WTC11 (cell line): ENCODE measurements at regions not wholly inside any gene's neighbourhood (a gene's known extent, or its start where the extent isn't known, plus 50 kb on each side); places are given as distances from the start of the nearest gene placed in this dataset.

Experiments used
- ATAC-seq: fragments of 200-7000 bp; cut with Tn5 transposase; 2 replicates; pipeline ENCODE4 v1.10.0; 2021; ENCODE audit warnings: mild to moderate bottlenecking, moderate library complexity
- CTCF ChIA-PET: fragments of 300-600 bp; sonication (Branson Sonifier 250); formaldehyde crosslinking; loops from one replicate; lab custom pipeline; 2021; ENCODE audit warnings: antibody characterized with exemption; lab: Charles Lee
- POLR2A ChIA-PET: fragments of 350-600 bp; sonication (Branson Sonifier 250); formaldehyde crosslinking; loops from one replicate; lab custom pipeline; 2021; ENCODE audit warnings: antibody characterized with exemption; lab: Charles Lee
- DNase-seq: peaks from one replicate; pipeline ENCODE4 v3.0.0; 2021; ENCODE audit warnings: low spot score
- H3K27ac Mint-ChIP-seq: 2 replicates; pipeline ENCODE4 v1.8.0; 2021; ENCODE audit warnings: mixed read lengths
- H3K27me3 Mint-ChIP-seq: 2 replicates; pipeline ENCODE4 v1.8.0; 2021; ENCODE audit warnings: low read depth, mild to moderate bottlenecking, moderate library complexity, mixed read lengths
- H3K36me3 Mint-ChIP-seq: 2 replicates; pipeline ENCODE4 v1.8.0; 2021; ENCODE audit warnings: mixed read lengths
- H3K4me1 Mint-ChIP-seq: 2 replicates; pipeline ENCODE4 v1.8.0; 2022; ENCODE audit warnings: mixed read lengths
- H3K4me3 Mint-ChIP-seq: 2 replicates; pipeline ENCODE4 v1.8.0; 2021; ENCODE audit warnings: mild to moderate bottlenecking, moderate library complexity, mixed read lengths
- H3K9me3 Mint-ChIP-seq: 2 replicates; pipeline ENCODE4 v1.8.0; 2021; ENCODE audit warnings: mixed read lengths
- CDX4 ChIP-seq: fragments of 250-450 bp; sonication (Bioruptor Pico); IDR thresholded peaks from 2 replicates; pipeline ENCODE4 v1.9.0; 2021; ENCODE audit warnings: moderate library complexity, mild to moderate bottlenecking, inconsistent platforms, borderline replicate concordance
- CREB1 ChIP-seq: sonication (generic); formaldehyde crosslinking; IDR thresholded peaks from 2 replicates; pipeline ENCODE4 v1.8.0; 2023; ENCODE audit warnings: mild to moderate bottlenecking, missing genetic modification reagents
- MYBL2 ChIP-seq: sonication (generic); formaldehyde crosslinking; IDR thresholded peaks from 2 replicates; pipeline ENCODE4 v1.8.1; 2023; ENCODE audit warnings: mild to moderate bottlenecking, moderate library complexity, missing genetic modification reagents
- NR3C1 ChIP-seq: sonication (generic); formaldehyde crosslinking; conservative IDR thresholded peaks from 2 replicates; pipeline ENCODE4 v1.8.1; 2023; ENCODE audit warnings: low read depth, mild to moderate bottlenecking, missing genetic modification reagents
- OVOL2 ChIP-seq: fragments of 250-450 bp; sonication (Bioruptor Pico); IDR thresholded peaks from 2 replicates; pipeline ENCODE4 v1.9.0; 2021; ENCODE audit warnings: mild to moderate bottlenecking, borderline replicate concordance
- PRDM15 ChIP-seq: sonication (generic); formaldehyde crosslinking; IDR thresholded peaks from 2 replicates; pipeline ENCODE4 v1.8.0; 2022; ENCODE audit warnings: missing genetic modification reagents
- RELA ChIP-seq: sonication (generic); formaldehyde crosslinking; IDR thresholded peaks from 2 replicates; pipeline ENCODE4 v1.8.1; 2022; ENCODE audit warnings: missing genetic modification reagents, mild to moderate bottlenecking, borderline replicate concordance
- RORB ChIP-seq: fragments of 250-450 bp; sonication (Bioruptor Pico); IDR thresholded peaks from 2 replicates; pipeline ENCODE4 v1.9.0; 2021; ENCODE audit warnings: mild to moderate bottlenecking
- SP1 ChIP-seq: sonication (generic); formaldehyde crosslinking; conservative IDR thresholded peaks from 2 replicates; pipeline ENCODE4 v1.8.1; 2022; ENCODE audit warnings: missing genetic modification reagents
- TEAD1 ChIP-seq: sonication (generic); formaldehyde crosslinking; IDR thresholded peaks from 2 replicates; pipeline ENCODE4 v1.8.0; 2022; ENCODE audit warnings: mild to moderate bottlenecking, missing genetic modification reagents
- TEAD4 ChIP-seq: sonication (generic); formaldehyde crosslinking; IDR thresholded peaks from 2 replicates; pipeline ENCODE4 v1.8.0; 2022; ENCODE audit warnings: mild to moderate bottlenecking, missing genetic modification reagents
- ZNF219 ChIP-seq: sonication (generic); formaldehyde crosslinking; IDR thresholded peaks from 2 replicates; pipeline ENCODE4 v1.8.0; 2023; ENCODE audit warnings: missing genetic modification reagents, mild to moderate bottlenecking, borderline replicate concordance
- ZNF416 ChIP-seq: fragments of 250-450 bp; sonication (Bioruptor Pico); IDR thresholded peaks from 2 replicates; pipeline ENCODE4 v1.9.0; 2021; ENCODE audit warnings: mild to moderate bottlenecking, inconsistent platforms
- ZSCAN18 ChIP-seq: fragments of 250-450 bp; sonication (Bioruptor Pico); IDR thresholded peaks from 2 replicates; pipeline ENCODE4 v2.1.2; 2022; ENCODE audit warnings: mild to moderate bottlenecking, moderate library complexity
- TF ChIP-seq, protein P1 (sequence below): sonication (generic); formaldehyde crosslinking; IDR thresholded peaks from 2 replicates; pipeline ENCODE4 v1.8.1; 2023; ENCODE audit warnings: mild to moderate bottlenecking, missing genetic modification reagents
- TF ChIP-seq, protein P2 (sequence below): sonication (generic); formaldehyde crosslinking; IDR thresholded peaks from 2 replicates; pipeline ENCODE4 v1.8.1; 2022; ENCODE audit warnings: mild to moderate bottlenecking, missing genetic modification reagents, moderate library complexity, borderline replicate concordance
- TF ChIP-seq, protein P3 (sequence below): sonication (generic); formaldehyde crosslinking; IDR thresholded peaks from 2 replicates; pipeline ENCODE4 v1.8.1; 2023; ENCODE audit warnings: mild to moderate bottlenecking, missing genetic modification reagents, moderate library complexity
- TF ChIP-seq, protein P4 (sequence below): fragments of 250-450 bp; sonication (Bioruptor Pico); IDR thresholded peaks from 2 replicates; pipeline ENCODE4 v1.8.0; 2021; ENCODE audit warnings: mild to moderate bottlenecking
- TF ChIP-seq, protein P5 (sequence below): sonication (generic); formaldehyde crosslinking; IDR thresholded peaks from 2 replicates; pipeline ENCODE4 v1.8.1; 2023; ENCODE audit warnings: mild to moderate bottlenecking, missing genetic modification reagents

GRCh38 chr2:63681896-63682295 is 93.1 kb downstream of the MDH1 start (continued):
- TF ChIP-seq, protein P1, sequence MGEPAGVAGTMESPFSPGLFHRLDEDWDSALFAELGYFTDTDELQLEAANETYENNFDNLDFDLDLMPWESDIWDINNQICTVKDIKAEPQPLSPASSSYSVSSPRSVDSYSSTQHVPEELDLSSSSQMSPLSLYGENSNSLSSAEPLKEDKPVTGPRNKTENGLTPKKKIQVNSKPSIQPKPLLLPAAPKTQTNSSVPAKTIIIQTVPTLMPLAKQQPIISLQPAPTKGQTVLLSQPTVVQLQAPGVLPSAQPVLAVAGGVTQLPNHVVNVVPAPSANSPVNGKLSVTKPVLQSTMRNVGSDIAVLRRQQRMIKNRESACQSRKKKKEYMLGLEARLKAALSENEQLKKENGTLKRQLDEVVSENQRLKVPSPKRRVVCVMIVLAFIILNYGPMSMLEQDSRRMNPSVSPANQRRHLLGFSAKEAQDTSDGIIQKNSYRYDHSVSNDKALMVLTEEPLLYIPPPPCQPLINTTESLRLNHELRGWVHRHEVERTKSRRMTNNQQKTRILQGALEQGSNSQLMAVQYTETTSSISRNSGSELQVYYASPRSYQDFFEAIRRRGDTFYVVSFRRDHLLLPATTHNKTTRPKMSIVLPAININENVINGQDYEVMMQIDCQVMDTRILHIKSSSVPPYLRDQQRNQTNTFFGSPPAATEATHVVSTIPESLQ (CRISPR knock-in tag), result no peak
- TF ChIP-seq, protein P2, sequence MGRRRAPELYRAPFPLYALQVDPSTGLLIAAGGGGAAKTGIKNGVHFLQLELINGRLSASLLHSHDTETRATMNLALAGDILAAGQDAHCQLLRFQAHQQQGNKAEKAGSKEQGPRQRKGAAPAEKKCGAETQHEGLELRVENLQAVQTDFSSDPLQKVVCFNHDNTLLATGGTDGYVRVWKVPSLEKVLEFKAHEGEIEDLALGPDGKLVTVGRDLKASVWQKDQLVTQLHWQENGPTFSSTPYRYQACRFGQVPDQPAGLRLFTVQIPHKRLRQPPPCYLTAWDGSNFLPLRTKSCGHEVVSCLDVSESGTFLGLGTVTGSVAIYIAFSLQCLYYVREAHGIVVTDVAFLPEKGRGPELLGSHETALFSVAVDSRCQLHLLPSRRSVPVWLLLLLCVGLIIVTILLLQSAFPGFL (CRISPR knock-in tag), result no peak
- TF ChIP-seq, protein P3, sequence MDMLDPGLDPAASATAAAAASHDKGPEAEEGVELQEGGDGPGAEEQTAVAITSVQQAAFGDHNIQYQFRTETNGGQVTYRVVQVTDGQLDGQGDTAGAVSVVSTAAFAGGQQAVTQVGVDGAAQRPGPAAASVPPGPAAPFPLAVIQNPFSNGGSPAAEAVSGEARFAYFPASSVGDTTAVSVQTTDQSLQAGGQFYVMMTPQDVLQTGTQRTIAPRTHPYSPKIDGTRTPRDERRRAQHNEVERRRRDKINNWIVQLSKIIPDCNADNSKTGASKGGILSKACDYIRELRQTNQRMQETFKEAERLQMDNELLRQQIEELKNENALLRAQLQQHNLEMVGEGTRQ (CRISPR knock-in tag), result no peak
- TF ChIP-seq ZSCAN18 (CRISPR knock-in tag) (no peak), PRDM15 (CRISPR knock-in tag) (no peak), NR3C1 (CRISPR knock-in tag) (no peak)

DNA sequence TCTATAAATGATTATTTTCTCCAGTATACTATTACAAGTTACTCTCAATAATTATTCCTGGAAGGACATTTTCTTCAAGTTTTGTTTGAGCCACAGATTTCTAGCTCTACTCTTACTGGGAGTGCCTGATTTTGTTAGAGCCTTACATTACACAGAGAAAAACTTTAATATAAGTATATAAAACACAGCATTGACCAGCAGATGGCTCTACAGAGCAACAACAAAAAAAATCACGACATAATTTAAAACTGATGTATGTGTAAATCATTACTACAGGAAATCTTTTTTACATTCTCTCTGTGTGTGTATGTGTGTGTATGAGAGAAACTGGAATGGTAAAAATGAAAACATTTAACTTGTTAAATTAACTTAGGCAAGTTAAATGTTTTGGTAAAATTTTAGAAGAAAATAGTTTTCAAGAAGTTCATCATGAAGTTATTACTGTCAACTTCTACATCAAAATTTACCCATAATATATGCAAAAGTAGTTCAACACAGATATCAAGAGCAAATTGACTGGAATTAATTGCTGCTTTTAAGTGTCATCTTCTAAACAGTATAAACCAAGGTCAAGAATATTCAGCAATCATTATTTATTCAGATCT is 103.3 kb downstream of the MDH1 start:
- ATAC-seq, result peak; percentile 39
- Mint-ChIP-seq H3K27ac (no peak overlapping the region), H3K36me3 (peaks cover 4% of the 10 kb centered on the region), H3K27me3 (no peaks in the 10 kb centered on the region), H3K4me3 (no peak overlapping the region), H3K4me1 (peaks cover 19% of the 10 kb centered on the region), H3K9me3 (peaks cover 8% of the 10 kb centered on the region)
- ChIA-PET POLR2A (no interaction called here), CTCF (interaction anchor here (0.6 to 1.2 kb wide), 9 partner anchors 16 to 203 kb away, joined by 3 to 7 read pairs (median 3); partner anchors contain the start of gene UGP2)
- DNase-seq, result no peak
- TF ChIP-seq, protein P4, sequence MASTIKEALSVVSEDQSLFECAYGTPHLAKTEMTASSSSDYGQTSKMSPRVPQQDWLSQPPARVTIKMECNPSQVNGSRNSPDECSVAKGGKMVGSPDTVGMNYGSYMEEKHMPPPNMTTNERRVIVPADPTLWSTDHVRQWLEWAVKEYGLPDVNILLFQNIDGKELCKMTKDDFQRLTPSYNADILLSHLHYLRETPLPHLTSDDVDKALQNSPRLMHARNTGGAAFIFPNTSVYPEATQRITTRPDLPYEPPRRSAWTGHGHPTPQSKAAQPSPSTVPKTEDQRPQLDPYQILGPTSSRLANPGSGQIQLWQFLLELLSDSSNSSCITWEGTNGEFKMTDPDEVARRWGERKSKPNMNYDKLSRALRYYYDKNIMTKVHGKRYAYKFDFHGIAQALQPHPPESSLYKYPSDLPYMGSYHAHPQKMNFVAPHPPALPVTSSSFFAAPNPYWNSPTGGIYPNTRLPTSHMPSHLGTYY (CRISPR knock-in tag), result no peak
- TF ChIP-seq TEAD1, result no peak
- no peak for TF ChIP-seq RELA (CRISPR knock-in tag)
- TF ChIP-seq ZNF416 (CRISPR knock-in tag), result no peak
- TF ChIP-seq ZNF219 (CRISPR knock-in tag), result no peak
- TF ChIP-seq CREB1 (CRISPR knock-in tag), result no peak
- TF ChIP-seq, protein P1 (CRISPR knock-in tag), result no peak
- no peak for TF ChIP-seq OVOL2 (CRISPR knock-in tag)
- TF ChIP-seq MYBL2 (CRISPR knock-in tag), result no peak
- TF ChIP-seq RORB (CRISPR knock-in tag), result no peak
- TF ChIP-seq TEAD4, result no peak
- no peak for TF ChIP-seq NR3C1 (CRISPR knock-in tag)
- TF ChIP-seq, protein P5, sequence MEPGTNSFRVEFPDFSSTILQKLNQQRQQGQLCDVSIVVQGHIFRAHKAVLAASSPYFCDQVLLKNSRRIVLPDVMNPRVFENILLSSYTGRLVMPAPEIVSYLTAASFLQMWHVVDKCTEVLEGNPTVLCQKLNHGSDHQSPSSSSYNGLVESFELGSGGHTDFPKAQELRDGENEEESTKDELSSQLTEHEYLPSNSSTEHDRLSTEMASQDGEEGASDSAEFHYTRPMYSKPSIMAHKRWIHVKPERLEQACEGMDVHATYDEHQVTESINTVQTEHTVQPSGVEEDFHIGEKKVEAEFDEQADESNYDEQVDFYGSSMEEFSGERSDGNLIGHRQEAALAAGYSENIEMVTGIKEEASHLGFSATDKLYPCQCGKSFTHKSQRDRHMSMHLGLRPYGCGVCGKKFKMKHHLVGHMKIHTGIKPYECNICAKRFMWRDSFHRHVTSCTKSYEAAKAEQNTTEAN (CRISPR knock-in tag), result no peak
- TF ChIP-seq SP1, result no peak
- TF ChIP-seq CDX4, result no peak
